ENCODE measurements at regions not wholly inside any gene's neighbourhood (a gene's known extent, or its start where the extent isn't known, plus 50 kb on each side); places are given as distances from the start of the nearest gene placed in this dataset.

- Histone ChIP-seq H3K9ac (ENCODE audit: insufficient read depth in 1 of 2, low read depth in 2 of 2, low read length in 2 of 2) (no peak overlapping the region), H2AFZ (ENCODE audit: low read depth, low read length) (no peak overlapping the region), H3K27me3 (ENCODE audit: control insufficient read depth in 2 of 2, insufficient read depth in 2 of 2, low read length in 2 of 2) (no peaks in the 10 kb centered on the region), H3K4me1 (replicated peaks in 1 of 2; ENCODE audit: control insufficient read depth in 2 of 2, insufficient read depth in 2 of 2, low read length in 2 of 2) (no peaks in the 10 kb centered on the region), H3K4me2 (ENCODE audit: insufficient read depth, low read length) (no peak overlapping the region), H3K27ac (ENCODE audit: extremely low read depth, low read depth, low read length) (no peak overlapping the region), H4K20me1 (replicated peaks; ENCODE audit: control insufficient read depth, insufficient read depth, low read length) (no peaks in the 10 kb centered on the region), H3K9me3 (replicated peaks; ENCODE audit: control insufficient read depth, insufficient read depth, low read depth, low read length) (no peaks in the 10 kb centered on the region), H3K9me1 (ENCODE audit: control insufficient read depth, insufficient read depth, low read length) (no peaks in the 10 kb centered on the region), H3K4me3 (no peak overlapping the region), H3K79me2 (ENCODE audit: control insufficient read depth, insufficient read depth, low read length) (no peaks in the 10 kb centered on the region), H3K36me3 (ENCODE audit: control insufficient read depth, insufficient read depth, low read length) (no peaks in the 10 kb centered on the region)
- TF ChIP-seq CBFB (CRISPR knock-in tag; IDR thresholded peaks at IDR 0.05) (no peak), NFATC3 (IDR thresholded peaks at IDR 0.05) (no peak), ARID2 (IDR thresholded peaks at IDR 0.05) (no peak), ZSCAN32 (CRISPR knock-in tag; IDR thresholded peaks at IDR 0.05) (no peak), BRF2 (IDR thresholded peaks at IDR 0.05; ENCODE audit: borderline replicate concordance, insufficient read depth, insufficient read length) (no peak), HNRNPK (IDR thresholded peaks at IDR 0.05; ENCODE audit: low read depth, low read length, poor library complexity, severe bottlenecking) (no peak), PHF8 (IDR thresholded peaks at IDR 0.05; ENCODE audit: borderline replicate concordance, low read length) (no peak), ELF1 (tag; IDR thresholded peaks at IDR 0.05) (no peak), NCOA1 (IDR thresholded peaks at IDR 0.05; ENCODE audit: low read depth) (no peak), ZNF146 (CRISPR knock-in tag; IDR thresholded peaks at IDR 0.05; ENCODE audit: unreplicated experiment) (no peak), ZNF586 (CRISPR knock-in tag; conservative IDR thresholded peaks at IDR 0.05) (no peak), MYC (IDR thresholded peaks at IDR 0.05; ENCODE audit: low read depth, low read length) (no peak), MYC (CRISPR knock-in tag; IDR thresholded peaks at IDR 0.05; ENCODE audit: borderline replicate concordance, low read depth) (no peak), TAF9B (IDR thresholded peaks at IDR 0.05; ENCODE audit: partially characterized antibody) (no peak)
- POLR2A ChIA-PET = no interaction called here
- ATAC-seq = no peak
- BruUV-seq (replicated peaks) = no TSS peak
- no peak for DNase-seq (ENCODE audit: extremely low read depth in 1 of 4, low spot score in 3 of 4)
- CTCF ChIA-PET (ENCODE audit: low intra/inter-chr PET ratio) = no interaction called here
- FAIRE-seq = no peak
- in situ Hi-C loops (cut with MboI) = no loop called here
- intact Hi-C loops (cut with micrococcal nuclease) = no loop called here
- WGBS (ENCODE audit: insufficient coverage, low coverage, missing lambda C conversion rate) = 4% methylated on average over 5 of the region's 5 CpGs
Measured at GRCh38 chr18:42437001-42437400, 482.0 kb downstream of the PIK3C3 start.
